Mammary epithelial cell (primary cell): ENCODE measurements at regions not wholly inside any gene's neighbourhood (a gene's known extent, or its start where the extent isn't known, plus 50 kb on each side); places are given as distances from the start of the nearest gene placed in this dataset.

Experiments
- CTCF ChIP-seq, 2 donors: IDR thresholded peaks in 1 of 2; conservative IDR thresholded peaks in 1 of 2; 2 replicates each; pipeline ENCODE4 v1.5.1; 2011 to 2012; ENCODE audit warnings: inconsistent platforms in 2 of 2, low read length in 2 of 2, mild to moderate bottlenecking in 2 of 2, control low read depth in 1 of 2, low read depth in 1 of 2; ENCODE audit not compliant: insufficient read depth in 1 of 2; ENCODE audit errors: extremely low read depth in 1 of 2
- EZH2 ChIP-seq: IDR thresholded peaks from 2 replicates; pipeline ENCODE4 v1.6.1; 2012; ENCODE audit warnings: low read length, inconsistent platforms, borderline replicate concordance

GRCh38 chr1:81690676-81691453 lies 109.9 kb upstream of the ADGRL2 start:
- TF ChIP-seq CTCF (conservative IDR thresholded peaks at IDR 0.05 in 1 of 2, IDR thresholded peaks at IDR 0.05 in 1 of 2; ENCODE audit: extremely low read depth in 1 of 2, insufficient read depth in 1 of 2, low read depth in 1 of 2, low read length in 2 of 2) (no peak), EZH2 (no peak)
